Right atrium auricular region (tissue), 2 donors: ENCODE measurements at regions not wholly inside any gene's neighbourhood (a gene's known extent, or its start where the extent isn't known, plus 50 kb on each side); places are given as distances from the start of the nearest gene placed in this dataset.
"Not testable (repeated sequence)": the region's sequence is repeated elsewhere in the genome, so short reads cannot be mapped to it uniquely, and the experiment has no call there.

Experiments
- DNase-seq: peaks from one replicate; pipeline ENCODE4 v3.0.0-alpha.2; 2019; ENCODE audit warnings: low spot score
- H3K27ac ChIP-seq, 2 donors: fragments of 200-600 bp; sonication (generic); 1 replicate in 1 of 2; 2 replicates in 1 of 2; pipeline ENCODE4 v1.5.1; 2016 to 2019
- H3K27me3 ChIP-seq, 2 donors: fragments of 200-600 bp; sonication (generic); one replicate each; pipeline versions ENCODE4 v1.5.1 to v1.6.0; 2017 to 2019
- H3K36me3 ChIP-seq: fragments of 200-600 bp; sonication (generic); one replicate; pipeline ENCODE4 v1.5.1; 2016
- H3K4me1 ChIP-seq, 2 donors: fragments of 200-600 bp; sonication (generic); one replicate each; pipeline versions ENCODE4 v1.5.1 to v1.6.0; 2017 to 2019
- H3K4me3 ChIP-seq, 2 donors: fragments of 200-600 bp; sonication (generic); 1 replicate in 1 of 2; 2 replicates in 1 of 2; pipeline ENCODE4 v1.5.1; 2017 to 2019; ENCODE audit warnings: mild to moderate bottlenecking in 1 of 2, moderate library complexity in 1 of 2
- H3K9me3 ChIP-seq, 2 donors: fragments of 200-600 bp; sonication (generic); one replicate each; pipeline ENCODE4 v1.5.1; 2019
- TF ChIP-seq, protein P1 (sequence below), 2 donors: fragments of 200-600 bp; sonication (generic); IDR thresholded peaks; one replicate each; pipeline ENCODE4 v1.5.1; 2019; ENCODE audit warnings: antibody characterized with exemption in 2 of 2

DNA sequence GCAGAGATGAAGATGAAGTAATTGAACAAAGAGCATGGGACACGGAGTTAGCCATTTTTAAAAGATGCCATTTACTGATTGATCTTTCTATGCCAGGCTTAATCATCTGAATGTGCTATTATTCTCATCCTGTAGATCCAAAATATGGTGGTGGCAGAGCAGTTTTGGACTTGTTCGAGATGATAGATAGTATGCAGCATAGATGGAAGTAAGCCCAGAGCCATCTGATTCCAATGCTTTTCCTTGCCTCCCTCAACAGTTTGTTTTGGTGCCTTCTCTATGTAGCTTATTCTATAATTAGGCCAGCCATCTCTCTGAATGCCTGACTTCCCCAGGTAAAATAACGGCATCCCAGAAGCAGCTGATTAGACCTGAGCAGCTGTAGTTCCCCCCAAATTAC, 152.6 kb upstream of the CLNK start:
- Histone ChIP-seq H3K36me3 (no peaks in the 10 kb centered on the region), H3K4me1 (no peaks in the 10 kb centered on the region), H3K9me3 (no peaks in the 10 kb centered on the region), H3K27me3 (no peaks in the 10 kb centered on the region), H3K27ac (no peak overlapping the region), H3K4me3 (no peak overlapping the region)
- TF ChIP-seq, protein P1, sequence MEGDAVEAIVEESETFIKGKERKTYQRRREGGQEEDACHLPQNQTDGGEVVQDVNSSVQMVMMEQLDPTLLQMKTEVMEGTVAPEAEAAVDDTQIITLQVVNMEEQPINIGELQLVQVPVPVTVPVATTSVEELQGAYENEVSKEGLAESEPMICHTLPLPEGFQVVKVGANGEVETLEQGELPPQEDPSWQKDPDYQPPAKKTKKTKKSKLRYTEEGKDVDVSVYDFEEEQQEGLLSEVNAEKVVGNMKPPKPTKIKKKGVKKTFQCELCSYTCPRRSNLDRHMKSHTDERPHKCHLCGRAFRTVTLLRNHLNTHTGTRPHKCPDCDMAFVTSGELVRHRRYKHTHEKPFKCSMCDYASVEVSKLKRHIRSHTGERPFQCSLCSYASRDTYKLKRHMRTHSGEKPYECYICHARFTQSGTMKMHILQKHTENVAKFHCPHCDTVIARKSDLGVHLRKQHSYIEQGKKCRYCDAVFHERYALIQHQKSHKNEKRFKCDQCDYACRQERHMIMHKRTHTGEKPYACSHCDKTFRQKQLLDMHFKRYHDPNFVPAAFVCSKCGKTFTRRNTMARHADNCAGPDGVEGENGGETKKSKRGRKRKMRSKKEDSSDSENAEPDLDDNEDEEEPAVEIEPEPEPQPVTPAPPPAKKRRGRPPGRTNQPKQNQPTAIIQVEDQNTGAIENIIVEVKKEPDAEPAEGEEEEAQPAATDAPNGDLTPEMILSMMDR (IDR thresholded peaks at IDR 0.05) = no peak
- DNase-seq = no peak

DNA sequence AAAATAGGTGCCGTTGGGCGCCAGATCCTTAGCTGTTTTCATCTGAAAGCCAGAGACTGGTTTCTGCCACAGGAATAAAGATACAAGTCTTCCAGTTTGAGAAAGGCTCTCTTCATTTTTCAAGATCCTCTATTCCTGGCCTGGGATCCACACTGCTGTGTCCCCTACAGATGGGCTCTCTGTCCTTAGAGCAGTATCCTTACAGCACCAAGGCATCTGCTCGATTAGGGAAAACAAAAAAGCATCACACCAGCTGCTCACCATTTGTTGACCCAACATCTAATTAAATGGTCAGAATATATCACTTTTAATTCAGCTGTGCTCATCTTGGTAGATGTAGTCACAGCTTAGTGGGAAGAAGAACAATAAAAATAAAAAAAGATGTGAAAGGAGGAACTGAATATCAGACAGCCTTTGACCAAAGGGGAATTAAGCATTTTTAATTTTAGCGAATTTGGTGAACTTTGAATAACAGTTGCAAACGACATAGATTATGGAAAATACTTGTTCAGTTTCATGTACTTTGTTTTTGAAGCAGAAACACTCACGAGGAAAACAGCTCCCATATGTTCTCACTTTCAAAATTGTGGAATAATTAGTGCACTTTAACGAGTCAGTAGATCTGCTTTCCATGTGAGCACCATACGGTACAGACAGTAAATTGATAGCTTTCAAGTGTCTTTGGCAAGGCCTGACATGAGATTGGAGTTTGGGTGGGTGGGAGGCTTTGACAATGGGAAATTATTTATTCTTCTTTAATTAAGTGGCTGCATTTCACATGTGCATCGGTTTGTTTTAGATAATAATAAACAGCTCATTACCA, 148.4 kb upstream of the CLNK start:
- TF ChIP-seq, protein P1 (IDR thresholded peaks at IDR 0.05) = no peak
- Histone ChIP-seq H3K4me3 (no peak overlapping the region), H3K27me3 (no peaks in the 10 kb centered on the region), H3K9me3 (no peaks in the 10 kb centered on the region), H3K27ac (no peak overlapping the region), H3K36me3 (no peaks in the 10 kb centered on the region), H3K4me1 (no peaks in the 10 kb centered on the region)
- no peak for DNase-seq

DNA sequence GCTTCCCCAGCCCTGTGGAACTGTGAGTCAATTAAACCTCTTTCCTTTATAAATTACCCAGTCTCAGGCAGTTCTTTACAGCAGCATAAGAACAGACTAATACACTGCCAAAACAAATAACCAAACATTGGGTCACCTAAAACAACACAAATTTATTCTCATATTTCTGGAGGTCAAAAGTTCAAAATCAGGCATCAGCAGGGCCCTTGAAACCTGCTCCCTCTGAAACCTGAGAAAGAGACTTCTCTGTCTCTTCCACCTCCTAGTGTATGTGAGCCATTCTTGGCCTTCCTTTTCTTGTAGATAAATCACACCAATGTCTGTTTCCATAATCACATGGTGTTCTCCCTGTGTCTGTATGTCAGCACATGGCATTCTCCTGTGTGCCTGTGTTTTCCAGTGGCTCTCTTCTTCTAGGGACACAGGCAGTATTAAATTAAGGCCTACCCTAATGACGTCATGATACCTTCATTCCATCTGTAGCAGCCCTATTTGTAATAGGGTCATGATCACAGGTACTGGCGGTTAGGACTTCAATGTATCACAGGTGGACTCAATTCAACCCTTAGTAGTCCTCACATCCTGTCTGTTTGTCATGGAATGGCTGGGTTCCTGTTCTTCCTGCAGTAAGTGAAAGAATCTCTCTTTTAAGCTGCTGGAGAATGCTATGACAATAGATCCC, 147.3 kb upstream of the CLNK start:
- no peaks in the 10 kb centered on the region for H3K4me1 ChIP-seq
- no peaks in the 10 kb centered on the region for H3K27me3 ChIP-seq
- TF ChIP-seq, protein P1 (IDR thresholded peaks at IDR 0.05) = no peak
- no peak overlapping the region for H3K4me3 ChIP-seq
- DNase-seq = no peak
- H3K36me3 ChIP-seq = no peaks in the 10 kb centered on the region
- H3K27ac ChIP-seq = no peak overlapping the region
- H3K9me3 ChIP-seq = no peaks in the 10 kb centered on the region

DNA sequence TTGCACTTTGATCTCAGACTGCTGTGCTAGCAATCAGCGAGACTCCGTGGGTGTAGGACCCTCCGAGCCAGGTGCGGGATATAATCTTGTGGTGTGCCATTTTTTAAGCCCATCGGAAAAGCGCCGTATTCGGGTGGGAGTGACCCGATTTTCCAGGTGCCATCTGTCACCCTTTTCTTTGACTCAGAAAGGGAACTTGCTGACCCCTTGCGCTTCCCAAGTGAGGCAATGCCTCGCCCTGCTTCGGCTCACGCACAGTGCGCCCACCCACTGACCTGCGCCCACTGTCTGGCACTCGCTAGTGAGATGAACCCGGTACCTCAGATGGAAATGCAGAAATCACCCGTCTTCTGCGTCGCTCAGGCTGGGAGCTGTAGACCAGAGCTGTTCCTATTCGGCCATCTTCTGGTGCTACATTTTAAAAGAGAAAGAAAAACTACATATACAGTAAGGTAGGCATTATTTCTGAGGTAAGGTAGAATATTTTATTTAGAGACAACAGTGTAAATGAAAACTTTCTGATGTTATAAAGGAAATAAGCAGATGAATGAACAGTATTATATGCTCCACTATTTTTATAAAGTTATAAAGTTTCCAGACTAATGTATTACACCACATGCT, 144.5 kb upstream of the CLNK start:
- H3K4me3 ChIP-seq, H3K36me3 ChIP-seq, H3K27ac ChIP-seq, H3K27me3 ChIP-seq, H3K4me1 ChIP-seq, H3K9me3 ChIP-seq, DNase-seq: not testable (repeated sequence)

DNA sequence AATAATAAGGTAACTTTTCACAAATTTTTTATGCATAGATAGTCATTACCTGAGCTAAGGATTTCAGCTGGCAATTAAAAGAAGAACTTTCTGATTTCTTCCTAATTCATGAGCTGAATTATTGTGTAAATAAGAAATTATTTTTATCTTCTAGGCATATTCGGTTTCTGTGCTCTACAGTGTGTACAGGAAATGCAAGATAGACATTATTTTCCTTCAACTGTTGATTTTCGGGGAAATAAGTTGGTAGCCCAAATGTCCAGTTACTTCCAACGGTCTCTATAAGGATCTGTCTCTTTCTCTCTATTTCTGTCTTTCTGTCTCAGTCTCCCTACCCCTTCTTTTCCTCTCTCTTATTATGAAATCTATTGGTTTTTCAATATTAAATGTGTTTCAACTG, 137.3 kb upstream of the CLNK start:
- Histone ChIP-seq H3K4me3 (no peak overlapping the region), H3K27me3 (no peaks in the 10 kb centered on the region), H3K27ac (no peak overlapping the region), H3K9me3 (no peaks in the 10 kb centered on the region), H3K36me3 (no peaks in the 10 kb centered on the region), H3K4me1 (no peaks in the 10 kb centered on the region)
- TF ChIP-seq, protein P1 (IDR thresholded peaks at IDR 0.05) = no peak
- DNase-seq = no peak

DNA sequence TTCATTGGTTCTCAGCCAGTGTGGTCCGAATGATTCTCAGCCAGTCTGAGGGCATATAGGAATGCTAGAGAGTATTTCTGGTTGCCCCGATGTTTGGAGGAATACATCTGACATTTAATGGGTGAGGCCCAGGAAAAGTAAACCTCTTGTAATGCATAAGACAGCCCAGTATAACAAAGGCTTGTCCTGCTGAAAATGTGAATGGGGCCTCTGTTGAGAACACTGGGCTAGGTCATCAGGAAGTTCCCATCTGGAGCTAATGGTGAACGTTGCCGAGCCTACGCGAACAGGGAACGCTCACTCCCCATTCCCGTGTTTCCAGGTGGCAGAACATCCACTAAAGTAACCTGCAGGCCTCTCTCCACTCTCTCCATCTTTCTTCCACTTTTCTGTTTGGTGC, 132.0 kb upstream of the CLNK start:
- H3K9me3 ChIP-seq = no peaks in the 10 kb centered on the region
- TF ChIP-seq, protein P1 (IDR thresholded peaks at IDR 0.05) = no peak
- H3K4me1 ChIP-seq = no peaks in the 10 kb centered on the region
- H3K36me3 ChIP-seq = no peaks in the 10 kb centered on the region
- DNase-seq = no peak
- no peaks in the 10 kb centered on the region for H3K27me3 ChIP-seq
- no peak overlapping the region for H3K27ac ChIP-seq
- no peak overlapping the region for H3K4me3 ChIP-seq
